ENCODE measurements at regions not wholly inside any gene's neighbourhood (a gene's known extent, or its start where the extent isn't known, plus 50 kb on each side); places are given as distances from the start of the nearest gene placed in this dataset.

DNA sequence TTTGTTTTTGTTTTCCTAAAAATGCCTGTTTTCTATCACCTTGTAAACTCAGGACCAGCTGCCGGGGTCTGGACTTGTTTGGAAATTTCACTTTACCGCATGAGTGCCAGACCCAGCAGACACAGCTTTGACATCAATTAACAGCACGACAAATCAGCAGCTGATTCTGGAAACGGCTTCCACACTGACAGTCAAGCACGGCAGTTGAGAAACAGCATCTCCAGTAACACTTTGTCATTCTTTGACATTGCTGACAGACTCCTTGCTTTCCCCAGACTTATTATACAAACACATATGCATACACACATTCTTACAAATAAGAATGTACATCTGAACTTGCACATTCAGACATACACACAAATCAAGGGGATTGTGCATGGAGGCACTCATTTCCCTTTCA, 1017.6 kb upstream of the HS3ST1 start:
- TF ChIP-seq CTCF (IDR thresholded peaks at IDR 0.05; ENCODE audit: low read depth, low read length), result no peak
- no peak for TF ChIP-seq EZH2phosphoT487 (IDR thresholded peaks at IDR 0.05; ENCODE audit: low read depth)
